Ovary (tissue), 7 donors: ENCODE measurements at regions not wholly inside any gene's neighbourhood (a gene's known extent, or its start where the extent isn't known, plus 50 kb on each side); places are given as distances from the start of the nearest gene placed in this dataset.

Experiments used
- DNase-seq, 5 donors: peaks; one replicate each; pipeline ENCODE4 v3.0.0-alpha.2; 2019 to 2020
- H3K27ac ChIP-seq, 2 donors: fragments of 200-600 bp; one replicate each; pipeline versions ENCODE4 v1.5.1 to v1.8.0; 2019 to 2022
- H3K27me3 ChIP-seq: fragments of 200-600 bp; one replicate; pipeline ENCODE4 v1.8.0; 2022
- H3K36me3 ChIP-seq: fragments of 200-600 bp; sonication (generic); one replicate; pipeline ENCODE4 v1.5.1; 2019
- H3K4me1 ChIP-seq: one replicate; pipeline ENCODE4 v1.8.1; 2013; ENCODE audit warnings: mild to moderate bottlenecking, moderate library complexity; ENCODE audit not compliant: insufficient read depth
- H3K4me3 ChIP-seq: fragments of 200-600 bp; sonication (generic); one replicate; pipeline ENCODE4 v1.5.1; 2017
- H3K9me3 ChIP-seq, 2 donors: fragments of 200-600 bp in 1 of 2; sonication (generic) in 1 of 2; one replicate each; pipeline versions ENCODE4 v1.5.1 to v1.8.1; 2013 to 2019; ENCODE audit warnings: mild to moderate bottlenecking in 1 of 2, moderate library complexity in 1 of 2
- EP300 ChIP-seq: sonication (generic); formaldehyde crosslinking; IDR thresholded peaks from one replicate; pipeline ENCODE4 v1.6.1; 2017; ENCODE audit warnings: antibody characterized with exemption
- POLR2A ChIP-seq: fragments of 450-650 bp; IDR thresholded peaks from one replicate; pipeline ENCODE4 v1.6.1; 2017; ENCODE audit warnings: antibody characterized with exemption, mild to moderate bottlenecking, moderate library complexity
- WGBS, 3 donors: extraction: QIAGEN DNeasy Blood & Tissue Kit in 1 of 3; methylation state at CpG; one replicate each; pipeline versions ENCODE4 v1.1.5 to v1.1.7; 2013 to 2017; 5-methylcytosine and 5-hydroxymethylcytosine counted together
- intact Hi-C, 4 donors: fragments of 100-400 bp; cut with DNase I; formaldehyde crosslinking; loops; one replicate each; pipeline versions ENCODE4 v1.11.0 to v1.15.1; 2022 to 2023
- TF ChIP-seq, protein P1 (sequence below), 3 donors: fragments of 450-650 bp in 2 of 3; fragments of 200-600 bp in 1 of 3; IDR thresholded peaks; one replicate each; pipeline versions ENCODE4 v1.5.1 to v1.8.0; 2016 to 2022; ENCODE audit warnings: antibody characterized with exemption in 3 of 3, mild to moderate bottlenecking in 1 of 3
- donor health status: DM: no; HTN: no; CAD: no; lungs with moderate emphysema.
- donor health status: DM: no; HTN: no; CAD: no.
- donor health status: Bipolar disorder and iron deficiency.
- donor health status: DM: no; HTN: no; CAD: no.
- donor health status: DM: yes; HTN: yes; CAD: no.

DNA sequence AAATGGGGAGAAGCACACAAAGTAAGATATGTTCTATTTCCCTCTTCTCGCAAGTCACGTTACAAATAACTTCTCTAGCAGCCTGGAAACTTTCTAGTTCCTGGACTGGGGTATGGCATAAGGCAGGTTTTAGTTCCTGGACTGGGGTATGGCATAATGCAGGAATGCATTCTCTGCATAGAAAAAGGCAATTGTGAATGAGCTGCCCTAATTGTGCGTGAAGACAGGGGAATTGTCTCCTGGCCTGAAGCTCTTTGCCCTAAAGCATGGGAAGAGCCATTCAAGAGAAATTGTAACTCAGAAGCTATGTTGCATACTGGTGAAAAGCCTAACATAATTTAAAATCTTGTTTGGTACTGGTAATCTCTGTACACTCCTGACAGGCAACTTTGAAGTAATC lies 54.3 kb upstream of the CBLB start:
- intact Hi-C loops = no loop called here
- TF ChIP-seq, protein P1, sequence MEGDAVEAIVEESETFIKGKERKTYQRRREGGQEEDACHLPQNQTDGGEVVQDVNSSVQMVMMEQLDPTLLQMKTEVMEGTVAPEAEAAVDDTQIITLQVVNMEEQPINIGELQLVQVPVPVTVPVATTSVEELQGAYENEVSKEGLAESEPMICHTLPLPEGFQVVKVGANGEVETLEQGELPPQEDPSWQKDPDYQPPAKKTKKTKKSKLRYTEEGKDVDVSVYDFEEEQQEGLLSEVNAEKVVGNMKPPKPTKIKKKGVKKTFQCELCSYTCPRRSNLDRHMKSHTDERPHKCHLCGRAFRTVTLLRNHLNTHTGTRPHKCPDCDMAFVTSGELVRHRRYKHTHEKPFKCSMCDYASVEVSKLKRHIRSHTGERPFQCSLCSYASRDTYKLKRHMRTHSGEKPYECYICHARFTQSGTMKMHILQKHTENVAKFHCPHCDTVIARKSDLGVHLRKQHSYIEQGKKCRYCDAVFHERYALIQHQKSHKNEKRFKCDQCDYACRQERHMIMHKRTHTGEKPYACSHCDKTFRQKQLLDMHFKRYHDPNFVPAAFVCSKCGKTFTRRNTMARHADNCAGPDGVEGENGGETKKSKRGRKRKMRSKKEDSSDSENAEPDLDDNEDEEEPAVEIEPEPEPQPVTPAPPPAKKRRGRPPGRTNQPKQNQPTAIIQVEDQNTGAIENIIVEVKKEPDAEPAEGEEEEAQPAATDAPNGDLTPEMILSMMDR (IDR thresholded peaks at IDR 0.05) = no peak
- TF ChIP-seq POLR2A (no peak), EP300 (no peak)
- 94 to 98% (median 98%) methylated on average over 3 of the region's 3 CpGs for WGBS, 3 donors
- H3K4me3 ChIP-seq = no peak overlapping the region
- no peak for DNase-seq
- H3K27ac ChIP-seq = no peak overlapping the region
- H3K27me3 ChIP-seq = no peaks in the 10 kb centered on the region
- no peaks in the 10 kb centered on the region for H3K9me3 ChIP-seq
- H3K36me3 ChIP-seq = no peaks in the 10 kb centered on the region
- H3K4me1 ChIP-seq = no peaks in the 10 kb centered on the region

DNA sequence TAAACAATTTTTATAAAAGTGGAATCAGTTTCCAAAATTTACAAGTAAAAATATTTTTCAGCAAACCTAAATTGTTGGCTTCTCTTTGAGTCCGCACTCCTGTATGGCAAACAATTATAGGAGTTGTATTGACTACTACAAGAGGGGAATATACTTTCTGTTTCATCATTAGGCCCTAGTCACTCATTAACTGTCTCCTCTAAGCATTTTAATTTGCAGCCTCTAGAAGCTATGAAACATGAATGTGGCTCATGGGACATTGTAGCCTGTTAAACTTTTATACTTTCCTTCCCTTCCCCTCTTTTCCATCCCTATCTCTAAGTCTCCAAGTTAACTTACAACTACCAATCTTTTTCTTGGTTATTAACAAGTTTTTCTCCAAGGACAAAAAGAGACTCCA lies 58.9 kb upstream of the CBLB start:
- H3K27me3 ChIP-seq = no peaks in the 10 kb centered on the region
- no peaks in the 10 kb centered on the region for H3K36me3 ChIP-seq
- no peak overlapping the region for H3K27ac ChIP-seq
- WGBS, 3 donors = 93 to 95% (median 94%) methylated on average over 1 of the region's 1 CpG
- no peak overlapping the region for H3K4me3 ChIP-seq
- H3K9me3 ChIP-seq = no peaks in the 10 kb centered on the region
- DNase-seq = no peak
- H3K4me1 ChIP-seq = no peaks in the 10 kb centered on the region
- TF ChIP-seq, protein P1 (IDR thresholded peaks at IDR 0.05) = no peak
- no peak for TF ChIP-seq POLR2A
- no peak for TF ChIP-seq EP300
- intact Hi-C loops = no loop called here

DNA sequence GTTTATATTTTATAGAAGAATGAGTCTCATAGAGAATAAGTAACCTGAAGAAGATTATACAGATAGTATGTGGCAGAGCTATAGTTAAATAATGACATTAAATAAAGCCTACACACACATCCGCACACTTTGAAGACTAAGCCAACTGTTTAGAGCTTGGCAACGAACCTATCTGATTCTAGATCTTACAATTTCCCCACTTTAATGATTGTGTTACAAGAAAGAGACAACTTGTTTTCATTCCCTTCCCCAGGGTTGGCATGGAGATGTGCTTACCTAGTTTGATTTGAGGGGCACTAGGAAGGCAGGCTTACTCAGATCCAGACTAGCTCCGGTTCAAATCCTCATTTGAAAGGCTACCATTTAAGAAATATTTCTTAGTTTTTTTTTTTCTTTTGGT lies 61.9 kb upstream of the CBLB start:
- WGBS, 3 donors = 82 to 86% (median 84%) methylated on average over 3 of the region's 3 CpGs

DNA sequence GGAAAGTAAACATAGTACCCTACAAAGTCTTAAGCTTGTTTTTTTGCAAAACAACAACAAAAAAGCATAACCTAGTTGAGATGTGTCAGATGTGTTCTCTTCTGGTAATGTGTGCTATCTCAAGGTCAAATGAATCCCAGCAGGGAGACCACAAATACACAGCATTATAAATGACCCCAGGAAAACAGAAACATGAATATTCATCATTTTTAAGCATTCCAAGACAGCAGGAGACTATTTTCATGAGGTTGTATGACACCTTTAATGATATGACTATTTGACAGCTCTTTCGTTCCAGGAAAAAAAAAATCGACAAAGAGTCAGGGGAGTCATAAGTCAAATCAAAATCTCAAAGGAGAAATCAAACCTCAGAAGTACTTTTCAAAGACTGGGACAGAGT lies 62.7 kb upstream of the CBLB start:
- Histone ChIP-seq H3K4me3 (no peak overlapping the region), H3K27ac (no peak overlapping the region), H3K9me3 (no peaks in the 10 kb centered on the region), H3K27me3 (no peaks in the 10 kb centered on the region), H3K4me1 (no peaks in the 10 kb centered on the region), H3K36me3 (no peaks in the 10 kb centered on the region)
- intact Hi-C loops = no loop called here
- WGBS, 3 donors = 18 to 29% (median 19%) methylated on average over 2 of the region's 2 CpGs
- no peak for TF ChIP-seq POLR2A
- TF ChIP-seq EP300 = no peak
- TF ChIP-seq, protein P1 (IDR thresholded peaks at IDR 0.05) = no peak
- DNase-seq = no peak

More for the DNA sequence above, 61.9 kb upstream of the CBLB start:
- Histone ChIP-seq H3K36me3 (no peaks in the 10 kb centered on the region), H3K4me3 (no peak overlapping the region), H3K4me1 (no peaks in the 10 kb centered on the region), H3K27ac (no peak overlapping the region), H3K9me3 (no peaks in the 10 kb centered on the region), H3K27me3 (no peaks in the 10 kb centered on the region)
- intact Hi-C loops = no loop called here
- no peak for TF ChIP-seq EP300
- TF ChIP-seq, protein P1 (IDR thresholded peaks at IDR 0.05) = no peak
- TF ChIP-seq POLR2A = no peak
- DNase-seq = no peak

DNA sequence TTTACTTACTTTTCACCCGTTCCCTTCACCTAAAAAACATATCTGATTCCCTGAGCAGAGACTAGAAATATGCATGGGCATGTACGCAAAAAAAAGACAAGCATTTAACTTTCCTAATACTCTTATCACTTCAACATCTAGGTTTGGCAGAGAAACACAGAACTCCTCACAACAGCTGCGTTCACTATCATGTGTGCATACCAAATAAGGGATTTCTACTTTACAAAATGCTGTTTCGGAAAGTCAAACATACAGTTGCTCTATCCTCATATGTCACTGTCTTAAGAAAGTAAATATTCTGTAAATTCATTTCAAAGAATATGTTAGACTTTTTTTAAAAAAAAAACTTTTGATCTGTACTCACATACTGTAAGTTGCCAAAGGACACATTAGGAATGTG lies 65.1 kb upstream of the CBLB start:
- no peaks in the 10 kb centered on the region for H3K36me3 ChIP-seq
- 52 to 56% (median 56%) methylated on average over 4 of the region's 4 CpGs for WGBS, 3 donors
- intact Hi-C loops = no loop called here
- H3K4me1 ChIP-seq = no peaks in the 10 kb centered on the region
- TF ChIP-seq POLR2A (no peak), EP300 (no peak)
- TF ChIP-seq, protein P1 (IDR thresholded peaks at IDR 0.05) = no peak
- H3K4me3 ChIP-seq = no peak overlapping the region
- H3K27ac ChIP-seq = no peak overlapping the region
- no peaks in the 10 kb centered on the region for H3K9me3 ChIP-seq
- H3K27me3 ChIP-seq = no peaks in the 10 kb centered on the region
- DNase-seq = no peak
